BJ (cell line): ENCODE measurements at regions not wholly inside any gene's neighbourhood (a gene's known extent, or its start where the extent isn't known, plus 50 kb on each side); places are given as distances from the start of the nearest gene placed in this dataset.

Source experiments
- CTCF ChIA-PET: fragments of 350-600 bp; formaldehyde crosslinking; extraction: SDS; loops from one replicate; lab custom pipeline; 2021; ENCODE audit warnings: antibody characterized with exemption, inconsistent platforms; lab: Yijun Ruan, JAX
- POLR2A ChIA-PET: fragments of 300-600 bp; sonication (Branson Sonifier 250); formaldehyde crosslinking; extraction: SDS; loops from one replicate; lab custom pipeline; 2021; ENCODE audit warnings: antibody characterized with exemption; lab: Charles Lee
- DNase-seq: peaks from one replicate; pipeline ENCODE4 v3.0.0-alpha.2; 2011; ENCODE audit warnings: low read depth
- H3K27me3 ChIP-seq: 2 replicates; pipeline ENCODE4 v1.6.0; 2011; ENCODE audit warnings: low read length; ENCODE audit not compliant: control insufficient read depth, insufficient read depth
- H3K36me3 ChIP-seq: 2 replicates; pipeline ENCODE4 v1.5.1; 2011; ENCODE audit warnings: low read length; ENCODE audit not compliant: control insufficient read depth, insufficient read depth
- H3K4me3 ChIP-seq: 2 replicates; pipeline ENCODE4 v1.5.1; 2011; ENCODE audit warnings: low read depth, mild to moderate bottlenecking, control low read depth, low read length
- TF ChIP-seq, protein P1 (sequence below): IDR thresholded peaks from 2 replicates; pipeline ENCODE4 v1.5.1; 2011; ENCODE audit warnings: low read depth, mild to moderate bottlenecking, control low read depth, inconsistent platforms, low read length, moderate library complexity; ENCODE audit not compliant: insufficient read depth

DNA sequence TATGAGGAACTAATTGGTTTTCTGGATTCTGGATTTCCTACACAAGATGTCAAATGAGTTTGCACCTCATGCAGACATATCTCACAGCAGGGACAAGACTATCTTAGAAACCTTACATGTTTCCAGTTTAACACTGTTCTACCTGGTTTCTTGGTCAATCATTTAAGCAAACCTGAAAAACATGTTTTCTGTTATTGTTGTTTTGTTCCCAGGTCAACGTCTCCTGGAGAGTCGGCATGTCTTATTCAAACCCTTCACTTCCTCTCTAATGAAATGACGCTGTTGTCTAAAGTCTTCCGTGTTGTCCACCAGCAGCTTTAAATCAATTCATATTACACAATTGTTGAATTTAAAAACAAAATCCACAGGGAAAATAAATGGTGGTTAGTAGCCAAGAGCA lies 150.9 kb downstream of the CNTN3 start:
- Histone ChIP-seq H3K27me3 (no peaks in the 10 kb centered on the region), H3K4me3 (no peak overlapping the region), H3K36me3 (no peaks in the 10 kb centered on the region)
- DNase-seq, result no peak
- POLR2A ChIA-PET, result no interaction called here
- TF ChIP-seq, protein P1, sequence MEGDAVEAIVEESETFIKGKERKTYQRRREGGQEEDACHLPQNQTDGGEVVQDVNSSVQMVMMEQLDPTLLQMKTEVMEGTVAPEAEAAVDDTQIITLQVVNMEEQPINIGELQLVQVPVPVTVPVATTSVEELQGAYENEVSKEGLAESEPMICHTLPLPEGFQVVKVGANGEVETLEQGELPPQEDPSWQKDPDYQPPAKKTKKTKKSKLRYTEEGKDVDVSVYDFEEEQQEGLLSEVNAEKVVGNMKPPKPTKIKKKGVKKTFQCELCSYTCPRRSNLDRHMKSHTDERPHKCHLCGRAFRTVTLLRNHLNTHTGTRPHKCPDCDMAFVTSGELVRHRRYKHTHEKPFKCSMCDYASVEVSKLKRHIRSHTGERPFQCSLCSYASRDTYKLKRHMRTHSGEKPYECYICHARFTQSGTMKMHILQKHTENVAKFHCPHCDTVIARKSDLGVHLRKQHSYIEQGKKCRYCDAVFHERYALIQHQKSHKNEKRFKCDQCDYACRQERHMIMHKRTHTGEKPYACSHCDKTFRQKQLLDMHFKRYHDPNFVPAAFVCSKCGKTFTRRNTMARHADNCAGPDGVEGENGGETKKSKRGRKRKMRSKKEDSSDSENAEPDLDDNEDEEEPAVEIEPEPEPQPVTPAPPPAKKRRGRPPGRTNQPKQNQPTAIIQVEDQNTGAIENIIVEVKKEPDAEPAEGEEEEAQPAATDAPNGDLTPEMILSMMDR, result no peak
- CTCF ChIA-PET, result interaction anchor here (0.9 kb wide), 1 partner anchor 33 kb away, joined by 3 read pairs; no protein-coding TSS in a partner anchor

DNA sequence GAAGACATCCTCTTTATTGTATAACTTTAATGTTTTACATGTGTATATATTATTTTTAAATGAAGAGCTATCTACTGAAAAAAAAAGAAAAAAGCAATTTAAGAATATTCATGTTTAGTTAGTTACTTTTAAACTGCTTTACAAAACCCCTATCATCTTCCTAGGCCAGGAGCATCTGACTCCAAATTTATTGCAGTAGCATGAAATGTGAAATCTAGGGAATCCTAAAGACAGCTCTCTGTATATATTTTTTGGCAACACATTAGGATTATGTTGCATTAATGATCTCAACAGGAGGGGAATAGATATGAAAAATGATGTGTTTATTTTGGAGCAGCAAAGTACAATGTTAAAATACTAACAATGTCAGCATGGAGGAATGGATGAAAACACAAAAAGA lies 158.3 kb downstream of the CNTN3 start:
- H3K36me3 ChIP-seq, result no peaks in the 10 kb centered on the region
- no peaks in the 10 kb centered on the region for H3K27me3 ChIP-seq
- POLR2A ChIA-PET, result no interaction called here
- TF ChIP-seq, protein P1, result no peak
- DNase-seq, result no peak
- H3K4me3 ChIP-seq, result no peak overlapping the region
- CTCF ChIA-PET, result interaction anchor here (0.9 kb wide), 1 partner anchor 10 kb away, joined by 3 read pairs; no protein-coding TSS in a partner anchor

DNA sequence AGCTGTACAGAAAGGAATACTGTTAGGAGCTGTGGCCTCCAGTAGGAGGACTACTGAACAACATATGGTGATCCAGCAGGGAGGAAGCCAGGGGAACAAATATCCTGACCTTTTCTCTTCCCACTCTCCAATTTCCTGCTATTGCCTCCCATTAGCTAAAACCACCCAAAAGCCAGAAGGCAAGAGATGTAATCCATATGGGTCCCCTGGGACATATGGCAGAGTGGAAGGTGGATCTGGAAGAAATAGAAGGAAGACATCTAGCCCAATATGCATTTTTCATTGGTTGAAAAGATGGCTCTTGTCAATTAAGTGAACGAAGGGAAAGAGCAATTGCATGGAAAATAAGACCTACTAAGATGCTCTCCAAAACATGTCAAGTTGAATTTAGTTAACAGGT lies 167.2 kb downstream of the CNTN3 start:
- POLR2A ChIA-PET, result no interaction called here
- no peak for DNase-seq
- Histone ChIP-seq H3K27me3 (no peaks in the 10 kb centered on the region), H3K4me3 (no peak overlapping the region), H3K36me3 (no peaks in the 10 kb centered on the region)
- TF ChIP-seq, protein P1, result no peak
- CTCF ChIA-PET, result no interaction called here

DNA sequence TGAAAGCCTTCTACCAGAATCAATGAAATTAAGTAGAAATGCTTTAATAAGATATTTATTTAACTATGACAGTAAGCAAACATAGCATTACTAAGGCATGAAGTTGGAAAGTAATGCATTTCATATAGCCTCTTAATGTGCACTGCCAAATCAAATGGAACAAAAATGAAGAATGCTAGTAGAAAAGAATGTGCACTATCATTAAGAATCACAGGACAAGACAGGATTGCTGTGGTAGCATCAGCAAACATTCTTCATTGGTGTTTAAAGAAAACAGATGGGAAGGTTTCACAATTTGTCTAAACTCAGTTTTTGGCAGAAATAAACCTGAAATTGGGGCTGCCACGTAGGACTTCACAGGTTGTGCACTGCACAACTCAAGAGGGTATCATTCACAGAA lies 168.9 kb downstream of the CNTN3 start:
- TF ChIP-seq, protein P1, result no peak
- Histone ChIP-seq H3K4me3 (no peak overlapping the region), H3K36me3 (no peaks in the 10 kb centered on the region), H3K27me3 (no peaks in the 10 kb centered on the region)
- POLR2A ChIA-PET, result no interaction called here
- no peak for DNase-seq
- CTCF ChIA-PET, result no interaction called here

DNA sequence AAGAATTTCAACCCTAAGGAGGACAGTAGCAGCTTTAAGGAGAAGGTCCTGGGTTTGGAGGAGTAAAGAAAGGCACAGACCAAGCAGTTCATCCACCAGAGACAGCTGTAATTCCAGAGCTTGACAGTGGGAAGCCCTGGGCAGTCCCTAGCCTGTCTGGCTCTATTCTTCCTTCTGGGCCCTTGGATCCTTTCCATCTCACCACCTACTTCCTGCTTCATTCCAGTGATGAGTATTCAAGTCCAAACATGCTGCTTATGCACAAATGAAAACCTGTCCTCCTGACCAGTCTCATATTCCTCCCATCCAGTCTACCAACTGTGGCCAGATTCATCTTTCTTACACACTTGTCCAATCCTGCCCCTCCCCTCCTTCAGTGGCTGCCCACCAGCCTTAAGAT lies 171.4 kb downstream of the CNTN3 start:
- DNase-seq, result no peak
- Histone ChIP-seq H3K36me3 (no peaks in the 10 kb centered on the region), H3K4me3 (no peak overlapping the region), H3K27me3 (no peaks in the 10 kb centered on the region)
- TF ChIP-seq, protein P1, result no peak
- POLR2A ChIA-PET, result interaction anchor here (0.6 kb wide), 1 partner anchor 30 kb away, joined by 3 read pairs; no protein-coding TSS in a partner anchor
- CTCF ChIA-PET, result no interaction called here
